Stimulated activated CD4-positive, alpha-beta T cell treated with anti-CD3 and anti-CD28 coated beads, Interleukin-2, amount 100 ng/mL, for 24 hours (primary cell): ENCODE measurements at regions not wholly inside any gene's neighbourhood (a gene's known extent, or its start where the extent isn't known, plus 50 kb on each side); places are given as distances from the start of the nearest gene placed in this dataset.
"Not testable (repeated sequence)": the region's sequence is repeated elsewhere in the genome, so short reads cannot be mapped to it uniquely, and the experiment has no call there.

Experiments used
- DNase-seq, 2 donors: peaks; one replicate each; pipeline ENCODE4 v3.0.0-alpha.2; 2020

GRCh38 chr2:87275974-87276629, 254.5 kb upstream of the PLGLB1 start:
- not testable (repeated sequence) for DNase-seq

GRCh38 chr2:87276673-87277072, 255.0 kb upstream of the PLGLB1 start:
- DNase-seq = not testable (repeated sequence)

GRCh38 chr2:87277734-87278133, 256.1 kb upstream of the PLGLB1 start:
- not testable (repeated sequence) for DNase-seq

- not testable (repeated sequence) for DNase-seq
Measured at GRCh38 chr2:87280596-87281355, 259.1 kb upstream of the PLGLB1 start.

- DNase-seq = not testable (repeated sequence)
Measured at GRCh38 chr2:87283735-87284470, 262.3 kb upstream of the PLGLB1 start.

GRCh38 chr2:87284471-87284772, 262.8 kb upstream of the PLGLB1 start:
- not testable (repeated sequence) for DNase-seq

- DNase-seq = not testable (repeated sequence)
Measured at GRCh38 chr2:87285139-87285538, 263.5 kb upstream of the PLGLB1 start.

GRCh38 chr2:87290566-87291307, 269.1 kb upstream of the PLGLB1 start:
- DNase-seq = not testable (repeated sequence)

GRCh38 chr2:87291400-87292200, 270.0 kb upstream of the PLGLB1 start:
- DNase-seq = not testable (repeated sequence)

GRCh38 chr2:87293931-87294594, 272.4 kb upstream of the PLGLB1 start:
- DNase-seq = not testable (repeated sequence)

GRCh38 chr2:87295135-87295534, 273.5 kb upstream of the PLGLB1 start:
- DNase-seq = not testable (repeated sequence)

- not testable (repeated sequence) for DNase-seq
Measured at GRCh38 chr2:87301349-87301748, 279.7 kb upstream of the PLGLB1 start.

GRCh38 chr2:87301871-87302270, 280.2 kb upstream of the PLGLB1 start:
- DNase-seq = not testable (repeated sequence)

- DNase-seq = not testable (repeated sequence)
Measured at GRCh38 chr2:87308621-87309020, 287.0 kb upstream of the PLGLB1 start.

- not testable (repeated sequence) for DNase-seq
Measured at GRCh38 chr2:87309785-87310184, 288.1 kb upstream of the PLGLB1 start.

- DNase-seq = not testable (repeated sequence)
Measured at GRCh38 chr2:87311896-87312441, 290.3 kb upstream of the PLGLB1 start.

- DNase-seq = not testable (repeated sequence)
Measured at GRCh38 chr2:87314622-87315021, 293.0 kb upstream of the PLGLB1 start.

GRCh38 chr2:87315183-87315902, 293.7 kb upstream of the PLGLB1 start:
- DNase-seq = peak; percentile 29 to 60

GRCh38 chr2:87317193-87317592, 295.5 kb upstream of the PLGLB1 start:
- not testable (repeated sequence) for DNase-seq

- not testable (repeated sequence) for DNase-seq
Measured at GRCh38 chr2:87318814-87319491, 297.3 kb upstream of the PLGLB1 start.
